ENCODE measurements at regions not wholly inside any gene's neighbourhood (a gene's known extent, or its start where the extent isn't known, plus 50 kb on each side); places are given as distances from the start of the nearest gene placed in this dataset.

- no peak for TF ChIP-seq MYC (IDR thresholded peaks at IDR 0.05; ENCODE audit: borderline replicate concordance, low read length)
- TF ChIP-seq CTCF (IDR thresholded peaks at IDR 0.05), result no peak
- no peak for TF ChIP-seq POLR2A (IDR thresholded peaks at IDR 0.05; ENCODE audit: low read length)
Measured at GRCh38 chr2:106745468-106745867, 140.5 kb downstream of the ST6GAL2 start.
